HCT116 (cell line): ENCODE measurements at regions not wholly inside any gene's neighbourhood (a gene's known extent, or its start where the extent isn't known, plus 50 kb on each side); places are given as distances from the start of the nearest gene placed in this dataset.

Source experiments
- ATAC-seq: fragments of 200-7000 bp; cut with Tn5 transposase; 2 replicates; pipeline ENCODE4 v1.9.1; 2020; ENCODE audit warnings: mild to moderate bottlenecking, moderate library complexity
- BruUV-seq: library from RNA; stranded (reverse); fragments of 400-500 nt; replicated peaks from 2 replicates; lab custom pipeline; 2021; lab: Mats Ljungman, UMichigan
- CTCF ChIA-PET: fragments of 300-600 bp; sonication (Branson Sonifier 250); formaldehyde crosslinking; loops from one replicate; lab custom pipeline; 2021; ENCODE audit warnings: antibody characterized with exemption; lab: Charles Lee
- POLR2A ChIA-PET: fragments of 300-600, 350-600 bp; sonication (Branson Sonifier 250); formaldehyde crosslinking; loops from one replicate; lab custom pipeline; 2021; ENCODE audit warnings: antibody characterized with exemption; lab: Charles Lee
- RAD21 ChIA-PET, 2 experiments: fragments of 300-600 bp; sonication (Branson Sonifier 250); formaldehyde crosslinking; loops; one replicate each; lab custom pipeline; 2023; ENCODE audit warnings: low total read pairs in 2 of 2; ENCODE audit not compliant: uncharacterized antibody in 2 of 2, unreplicated experiment in 2 of 2, low non-redundant PET in 1 of 2; lab: Charles Lee
- DNase-seq: peaks from one replicate; pipeline ENCODE4 v3.0.0-alpha.2; 2010; ENCODE audit warnings: low read depth, low spot score
- H2AFZ ChIP-seq: fragments of 200-600 bp; shearing (Covaris generic), sonication (generic); 2 replicates; pipeline ENCODE4 v1.6.1; 2017; ENCODE audit warnings: low read depth, mixed run types, mixed read lengths, antibody characterized with exemption, low read length; ENCODE audit not compliant: poor library complexity, severe bottlenecking
- H3K27ac ChIP-seq: 2 replicates; pipeline ENCODE4 v1.5.1; 2012; ENCODE audit warnings: low read depth, low read length
- H3K27me3 ChIP-seq: fragments of 200-600 bp; sonication (generic); 2 replicates; pipeline ENCODE4 v1.6.1; 2016; ENCODE audit warnings: mixed run types, low read length, mixed read lengths; ENCODE audit not compliant: insufficient read depth
- H3K36me3 ChIP-seq, 2 experiments: fragments of 200-500 bp in 1 of 2; fragments of 200-600 bp in 1 of 2; sonication (Bioruptor generic) in 1 of 2; sonication (generic) in 1 of 2; 2 replicates each; pipeline versions ENCODE4 v1.5.1 to v1.6.1; 2014 to 2016; ENCODE audit warnings: low read length in 2 of 2, inconsistent platforms in 1 of 2, mixed read lengths in 1 of 2, mixed run types in 1 of 2; ENCODE audit not compliant: insufficient read depth in 2 of 2, control insufficient read depth in 1 of 2
- H3K4me1 ChIP-seq, 2 experiments: fragments of 200-600 bp in 1 of 2; sonication (generic) in 1 of 2; 2 replicates each; pipeline versions ENCODE4 v1.5.1 to v1.6.1; 2012 to 2017; ENCODE audit warnings: low read length in 2 of 2, inconsistent platforms in 1 of 2, mild to moderate bottlenecking in 1 of 2, mixed read lengths in 1 of 2, mixed run types in 1 of 2, moderate library complexity in 1 of 2; ENCODE audit not compliant: insufficient read depth in 2 of 2, control insufficient read depth in 1 of 2
- H3K4me2 ChIP-seq: fragments of 200-600 bp; sonication (generic); 2 replicates; pipeline ENCODE4 v1.6.1; 2017; ENCODE audit warnings: mixed run types, low read length, mixed read lengths
- H3K4me3 ChIP-seq, 2 experiments: fragments of 200-600 bp in 1 of 2; sonication (generic) in 1 of 2; replicated peaks in 1 of 2; 2 replicates each; pipeline ENCODE4 v1.5.1; 2011 to 2016; ENCODE audit warnings: low read length in 2 of 2, control low read depth in 1 of 2, low read depth in 1 of 2, mild to moderate bottlenecking in 1 of 2, mixed read lengths in 1 of 2, mixed run types in 1 of 2
- H3K79me2 ChIP-seq: fragments of 200-600 bp; sonication (generic); 2 replicates; pipeline ENCODE4 v1.6.1; 2017; ENCODE audit warnings: mild to moderate bottlenecking, mixed run types, low read length, moderate library complexity, mixed read lengths; ENCODE audit not compliant: insufficient read depth
- H3K9ac ChIP-seq: fragments of 200-600 bp; sonication (generic); 2 replicates; pipeline ENCODE4 v1.6.1; 2016; ENCODE audit warnings: low read length, mixed read lengths
- H3K9me2 ChIP-seq: fragments of 200-600 bp; sonication (generic), shearing (Covaris generic); 2 replicates; pipeline ENCODE4 v1.6.1; 2017; ENCODE audit warnings: mixed run types, mild to moderate bottlenecking, moderate library complexity; ENCODE audit not compliant: insufficient read depth
- H3K9me3 ChIP-seq, 2 experiments: fragments of 200-500 bp in 1 of 2; fragments of 200-600 bp in 1 of 2; sonication (Bioruptor generic) in 1 of 2; sonication (generic) in 1 of 2; 2 replicates each; pipeline ENCODE4 v1.6.1; 2014 to 2017; ENCODE audit warnings: low read length in 2 of 2, mixed read lengths in 2 of 2, inconsistent platforms in 1 of 2, low read depth in 1 of 2, mild to moderate bottlenecking in 1 of 2, mixed run types in 1 of 2, moderate library complexity in 1 of 2; ENCODE audit not compliant: control insufficient read depth in 1 of 2, insufficient read depth in 1 of 2
- H4K20me1 ChIP-seq: fragments of 200-600 bp; sonication (generic), shearing (Covaris generic); 2 replicates; pipeline ENCODE4 v1.6.1; 2017; ENCODE audit warnings: mixed run types, mild to moderate bottlenecking, moderate library complexity; ENCODE audit not compliant: insufficient read depth
- EZH2phosphoT487 ChIP-seq: fragments of 200-600 bp; IDR thresholded peaks from 2 replicates; pipeline ENCODE4 v1.6.1; 2018; ENCODE audit warnings: antibody characterized with exemption, borderline replicate concordance
- JUND ChIP-seq: IDR thresholded peaks from 2 replicates; pipeline ENCODE4 v1.6.1; 2012
- POLR2A ChIP-seq: IDR thresholded peaks from 2 replicates; pipeline ENCODE4 v1.7.0; 2011; ENCODE audit warnings: borderline replicate concordance; ENCODE audit not compliant: insufficient read depth, insufficient read length; ENCODE audit errors: extremely low read depth
- SIN3A ChIP-seq: IDR thresholded peaks from 2 replicates; pipeline ENCODE4 v1.6.1; 2012; ENCODE audit warnings: low read depth
- SP1 ChIP-seq: IDR thresholded peaks from 2 replicates; pipeline ENCODE4 v1.6.1; 2012; ENCODE audit warnings: low read depth
- TCF7L2 ChIP-seq: IDR thresholded peaks from 2 replicates; pipeline ENCODE4 v1.7.0; 2011; ENCODE audit warnings: borderline replicate concordance, inconsistent platforms; ENCODE audit not compliant: insufficient read depth, insufficient read length; ENCODE audit errors: extremely low read depth
- ZFX ChIP-seq: fragments of 450-650 bp; IDR thresholded peaks from 2 replicates; pipeline ENCODE4 v1.6.1; 2017
- intact Hi-C: fragments of 100-400 bp; cut with micrococcal nuclease; formaldehyde crosslinking; loops from 2 replicates; pipeline ENCODE4 v1.10.0; 2022
- TF ChIP-seq, protein P1 (sequence below): IDR thresholded peaks from 2 replicates; pipeline ENCODE4 v1.6.1; 2012; ENCODE audit warnings: low read depth
- TF ChIP-seq, protein P2 (sequence below): IDR thresholded peaks from 2 replicates; pipeline ENCODE4 v1.6.1; 2011; ENCODE audit warnings: mild to moderate bottlenecking, low read length, moderate library complexity; ENCODE audit not compliant: insufficient replicate concordance; ENCODE audit errors: extremely low read depth

DNA sequence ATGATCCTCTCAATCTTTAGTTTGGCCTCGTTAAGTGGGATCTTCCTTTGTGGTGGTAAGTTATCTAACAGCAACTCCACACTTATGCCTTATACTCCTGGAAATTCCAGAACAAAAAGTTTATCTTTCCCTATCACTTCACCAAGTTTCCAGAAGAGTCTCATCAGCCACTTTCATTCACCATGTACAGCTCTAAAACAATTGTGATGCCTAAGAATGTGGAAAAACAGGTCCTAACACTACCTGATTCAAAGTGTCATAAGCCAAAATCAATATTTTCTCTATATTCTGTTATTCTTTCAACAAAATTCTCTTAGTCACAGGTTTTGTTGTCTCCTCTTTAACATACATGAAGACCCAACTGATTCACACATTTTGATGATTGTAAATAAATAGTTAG, 342.4 kb upstream of the TYRP1 start:
- H3K9ac ChIP-seq, result no peak overlapping the region
- H3K4me3 ChIP-seq, result no peak overlapping the region
- no peaks in the 10 kb centered on the region for H3K36me3 ChIP-seq
- ChIA-PET POLR2A (no interaction called here), CTCF (no interaction called here), RAD21 (no interaction called here)
- no peaks in the 10 kb centered on the region for H4K20me1 ChIP-seq
- intact Hi-C loops, result no loop called here
- no peaks in the 10 kb centered on the region for H3K27me3 ChIP-seq
- no peak overlapping the region for H3K4me2 ChIP-seq
- ATAC-seq (no peak), DNase-seq (no peak)
- peaks cover 4% of the 10 kb centered on the region in 2 experiments; a peak in 3 of 4 replicates for H3K9me3 ChIP-seq
- no peaks in the 10 kb centered on the region for H3K79me2 ChIP-seq
- no peak overlapping the region for H3K27ac ChIP-seq
- TF ChIP-seq POLR2A, result no peak
- TF ChIP-seq TCF7L2, result no peak
- TF ChIP-seq, protein P1, sequence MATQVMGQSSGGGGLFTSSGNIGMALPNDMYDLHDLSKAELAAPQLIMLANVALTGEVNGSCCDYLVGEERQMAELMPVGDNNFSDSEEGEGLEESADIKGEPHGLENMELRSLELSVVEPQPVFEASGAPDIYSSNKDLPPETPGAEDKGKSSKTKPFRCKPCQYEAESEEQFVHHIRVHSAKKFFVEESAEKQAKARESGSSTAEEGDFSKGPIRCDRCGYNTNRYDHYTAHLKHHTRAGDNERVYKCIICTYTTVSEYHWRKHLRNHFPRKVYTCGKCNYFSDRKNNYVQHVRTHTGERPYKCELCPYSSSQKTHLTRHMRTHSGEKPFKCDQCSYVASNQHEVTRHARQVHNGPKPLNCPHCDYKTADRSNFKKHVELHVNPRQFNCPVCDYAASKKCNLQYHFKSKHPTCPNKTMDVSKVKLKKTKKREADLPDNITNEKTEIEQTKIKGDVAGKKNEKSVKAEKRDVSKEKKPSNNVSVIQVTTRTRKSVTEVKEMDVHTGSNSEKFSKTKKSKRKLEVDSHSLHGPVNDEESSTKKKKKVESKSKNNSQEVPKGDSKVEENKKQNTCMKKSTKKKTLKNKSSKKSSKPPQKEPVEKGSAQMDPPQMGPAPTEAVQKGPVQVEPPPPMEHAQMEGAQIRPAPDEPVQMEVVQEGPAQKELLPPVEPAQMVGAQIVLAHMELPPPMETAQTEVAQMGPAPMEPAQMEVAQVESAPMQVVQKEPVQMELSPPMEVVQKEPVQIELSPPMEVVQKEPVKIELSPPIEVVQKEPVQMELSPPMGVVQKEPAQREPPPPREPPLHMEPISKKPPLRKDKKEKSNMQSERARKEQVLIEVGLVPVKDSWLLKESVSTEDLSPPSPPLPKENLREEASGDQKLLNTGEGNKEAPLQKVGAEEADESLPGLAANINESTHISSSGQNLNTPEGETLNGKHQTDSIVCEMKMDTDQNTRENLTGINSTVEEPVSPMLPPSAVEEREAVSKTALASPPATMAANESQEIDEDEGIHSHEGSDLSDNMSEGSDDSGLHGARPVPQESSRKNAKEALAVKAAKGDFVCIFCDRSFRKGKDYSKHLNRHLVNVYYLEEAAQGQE, result no peak
- TF ChIP-seq EZH2phosphoT487, result no peak
- TF ChIP-seq, protein P2, sequence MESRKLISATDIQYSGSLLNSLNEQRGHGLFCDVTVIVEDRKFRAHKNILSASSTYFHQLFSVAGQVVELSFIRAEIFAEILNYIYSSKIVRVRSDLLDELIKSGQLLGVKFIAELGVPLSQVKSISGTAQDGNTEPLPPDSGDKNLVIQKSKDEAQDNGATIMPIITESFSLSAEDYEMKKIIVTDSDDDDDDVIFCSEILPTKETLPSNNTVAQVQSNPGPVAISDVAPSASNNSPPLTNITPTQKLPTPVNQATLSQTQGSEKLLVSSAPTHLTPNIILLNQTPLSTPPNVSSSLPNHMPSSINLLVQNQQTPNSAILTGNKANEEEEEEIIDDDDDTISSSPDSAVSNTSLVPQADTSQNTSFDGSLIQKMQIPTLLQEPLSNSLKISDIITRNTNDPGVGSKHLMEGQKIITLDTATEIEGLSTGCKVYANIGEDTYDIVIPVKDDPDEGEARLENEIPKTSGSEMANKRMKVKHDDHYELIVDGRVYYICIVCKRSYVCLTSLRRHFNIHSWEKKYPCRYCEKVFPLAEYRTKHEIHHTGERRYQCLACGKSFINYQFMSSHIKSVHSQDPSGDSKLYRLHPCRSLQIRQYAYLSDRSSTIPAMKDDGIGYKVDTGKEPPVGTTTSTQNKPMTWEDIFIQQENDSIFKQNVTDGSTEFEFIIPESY, result no peak
- TF ChIP-seq SP1, result no peak
- no peak for TF ChIP-seq JUND
- TF ChIP-seq SIN3A, result no peak
- TF ChIP-seq ZFX, result no peak
- H3K9me2 ChIP-seq, result no peaks in the 10 kb centered on the region
- no peaks in the 10 kb centered on the region for H3K4me1 ChIP-seq
- no peak overlapping the region for H2AFZ ChIP-seq
- BruUV-seq, result no TSS peak
